DOHH2 (cell line): ENCODE measurements at regions not wholly inside any gene's neighbourhood (a gene's known extent, or its start where the extent isn't known, plus 50 kb on each side); places are given as distances from the start of the nearest gene placed in this dataset.

Experiments
- EZH2phosphoT487 ChIP-seq: fragments of 200-600 bp; sonication (generic); IDR thresholded peaks from 2 replicates; pipeline ENCODE4 v1.6.1; 2017; ENCODE audit warnings: borderline replicate concordance, mild to moderate bottlenecking, antibody characterized with exemption, low read length, moderate library complexity, mixed read lengths
- TF ChIP-seq, protein P1 (sequence below): fragments of 200-600 bp; sonication (generic); IDR thresholded peaks from one replicate; pipeline ENCODE4 v1.5.1; 2014; ENCODE audit warnings: antibody characterized with exemption, mild to moderate bottlenecking, low read depth, low read length; ENCODE audit not compliant: poor library complexity, severe bottlenecking

DNA sequence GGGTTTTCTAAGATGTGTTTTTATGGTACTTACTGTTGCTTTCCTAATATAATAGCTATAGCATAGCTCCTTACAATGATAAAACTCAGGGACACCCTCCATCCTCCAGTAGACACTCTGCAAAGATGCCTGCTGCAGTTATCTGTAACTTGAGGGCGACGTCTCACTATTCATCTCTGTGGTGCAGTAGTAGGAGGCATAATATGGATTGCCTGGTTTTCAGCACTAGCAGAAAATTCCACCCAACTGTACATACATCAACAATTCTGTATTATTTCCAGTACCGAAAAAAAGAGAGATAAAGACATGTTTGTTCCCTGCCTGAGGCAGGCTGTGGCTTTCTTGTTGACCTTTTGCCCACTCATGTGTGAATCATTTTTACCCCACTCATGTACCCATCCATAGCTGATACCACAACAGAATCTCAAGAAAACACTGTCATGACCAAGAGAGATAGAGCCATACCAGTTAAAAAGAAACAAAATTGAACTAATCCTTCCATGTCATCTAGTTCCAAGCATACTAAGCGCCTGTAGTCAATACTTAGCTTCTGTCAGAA, 220.1 kb downstream of the RAB28 start:
- TF ChIP-seq, protein P1, sequence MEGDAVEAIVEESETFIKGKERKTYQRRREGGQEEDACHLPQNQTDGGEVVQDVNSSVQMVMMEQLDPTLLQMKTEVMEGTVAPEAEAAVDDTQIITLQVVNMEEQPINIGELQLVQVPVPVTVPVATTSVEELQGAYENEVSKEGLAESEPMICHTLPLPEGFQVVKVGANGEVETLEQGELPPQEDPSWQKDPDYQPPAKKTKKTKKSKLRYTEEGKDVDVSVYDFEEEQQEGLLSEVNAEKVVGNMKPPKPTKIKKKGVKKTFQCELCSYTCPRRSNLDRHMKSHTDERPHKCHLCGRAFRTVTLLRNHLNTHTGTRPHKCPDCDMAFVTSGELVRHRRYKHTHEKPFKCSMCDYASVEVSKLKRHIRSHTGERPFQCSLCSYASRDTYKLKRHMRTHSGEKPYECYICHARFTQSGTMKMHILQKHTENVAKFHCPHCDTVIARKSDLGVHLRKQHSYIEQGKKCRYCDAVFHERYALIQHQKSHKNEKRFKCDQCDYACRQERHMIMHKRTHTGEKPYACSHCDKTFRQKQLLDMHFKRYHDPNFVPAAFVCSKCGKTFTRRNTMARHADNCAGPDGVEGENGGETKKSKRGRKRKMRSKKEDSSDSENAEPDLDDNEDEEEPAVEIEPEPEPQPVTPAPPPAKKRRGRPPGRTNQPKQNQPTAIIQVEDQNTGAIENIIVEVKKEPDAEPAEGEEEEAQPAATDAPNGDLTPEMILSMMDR: no peak
- no peak for TF ChIP-seq EZH2phosphoT487
